HCT116 (cell line): ENCODE measurements at regions not wholly inside any gene's neighbourhood (a gene's known extent, or its start where the extent isn't known, plus 50 kb on each side); places are given as distances from the start of the nearest gene placed in this dataset.

Experiments used
- ATAC-seq: fragments of 200-7000 bp; cut with Tn5 transposase; 2 replicates; pipeline ENCODE4 v1.9.1; 2020; ENCODE audit warnings: mild to moderate bottlenecking, moderate library complexity
- BruUV-seq: library from RNA; stranded (reverse); fragments of 400-500 nt; replicated peaks from 2 replicates; lab custom pipeline; 2021; lab: Mats Ljungman, UMichigan
- CTCF ChIA-PET: fragments of 300-600 bp; sonication (Branson Sonifier 250); formaldehyde crosslinking; loops from one replicate; lab custom pipeline; 2021; ENCODE audit warnings: antibody characterized with exemption; lab: Charles Lee
- POLR2A ChIA-PET: fragments of 300-600, 350-600 bp; sonication (Branson Sonifier 250); formaldehyde crosslinking; loops from one replicate; lab custom pipeline; 2021; ENCODE audit warnings: antibody characterized with exemption; lab: Charles Lee
- RAD21 ChIA-PET, 2 experiments: fragments of 300-600 bp; sonication (Branson Sonifier 250); formaldehyde crosslinking; loops; one replicate each; lab custom pipeline; 2023; ENCODE audit warnings: low total read pairs in 2 of 2; ENCODE audit not compliant: uncharacterized antibody in 2 of 2, unreplicated experiment in 2 of 2, low non-redundant PET in 1 of 2; lab: Charles Lee
- DNase-seq: peaks from one replicate; pipeline ENCODE4 v3.0.0-alpha.2; 2010; ENCODE audit warnings: low read depth, low spot score
- H2AFZ ChIP-seq: fragments of 200-600 bp; shearing (Covaris generic), sonication (generic); 2 replicates; pipeline ENCODE4 v1.6.1; 2017; ENCODE audit warnings: low read depth, mixed run types, mixed read lengths, antibody characterized with exemption, low read length; ENCODE audit not compliant: poor library complexity, severe bottlenecking
- H3K27ac ChIP-seq: 2 replicates; pipeline ENCODE4 v1.5.1; 2012; ENCODE audit warnings: low read depth, low read length
- H3K27me3 ChIP-seq: fragments of 200-600 bp; sonication (generic); 2 replicates; pipeline ENCODE4 v1.6.1; 2016; ENCODE audit warnings: mixed run types, low read length, mixed read lengths; ENCODE audit not compliant: insufficient read depth
- H3K36me3 ChIP-seq, 2 experiments: fragments of 200-500 bp in 1 of 2; fragments of 200-600 bp in 1 of 2; sonication (Bioruptor generic) in 1 of 2; sonication (generic) in 1 of 2; 2 replicates each; pipeline versions ENCODE4 v1.5.1 to v1.6.1; 2014 to 2016; ENCODE audit warnings: low read length in 2 of 2, inconsistent platforms in 1 of 2, mixed read lengths in 1 of 2, mixed run types in 1 of 2; ENCODE audit not compliant: insufficient read depth in 2 of 2, control insufficient read depth in 1 of 2
- H3K4me1 ChIP-seq, 2 experiments: fragments of 200-600 bp in 1 of 2; sonication (generic) in 1 of 2; 2 replicates each; pipeline versions ENCODE4 v1.5.1 to v1.6.1; 2012 to 2017; ENCODE audit warnings: low read length in 2 of 2, inconsistent platforms in 1 of 2, mild to moderate bottlenecking in 1 of 2, mixed read lengths in 1 of 2, mixed run types in 1 of 2, moderate library complexity in 1 of 2; ENCODE audit not compliant: insufficient read depth in 2 of 2, control insufficient read depth in 1 of 2
- H3K4me2 ChIP-seq: fragments of 200-600 bp; sonication (generic); 2 replicates; pipeline ENCODE4 v1.6.1; 2017; ENCODE audit warnings: mixed run types, low read length, mixed read lengths
- H3K4me3 ChIP-seq, 2 experiments: fragments of 200-600 bp in 1 of 2; sonication (generic) in 1 of 2; replicated peaks in 1 of 2; 2 replicates each; pipeline ENCODE4 v1.5.1; 2011 to 2016; ENCODE audit warnings: low read length in 2 of 2, control low read depth in 1 of 2, low read depth in 1 of 2, mild to moderate bottlenecking in 1 of 2, mixed read lengths in 1 of 2, mixed run types in 1 of 2
- H3K79me2 ChIP-seq: fragments of 200-600 bp; sonication (generic); 2 replicates; pipeline ENCODE4 v1.6.1; 2017; ENCODE audit warnings: mild to moderate bottlenecking, mixed run types, low read length, moderate library complexity, mixed read lengths; ENCODE audit not compliant: insufficient read depth
- H3K9ac ChIP-seq: fragments of 200-600 bp; sonication (generic); 2 replicates; pipeline ENCODE4 v1.6.1; 2016; ENCODE audit warnings: low read length, mixed read lengths
- H3K9me2 ChIP-seq: fragments of 200-600 bp; sonication (generic), shearing (Covaris generic); 2 replicates; pipeline ENCODE4 v1.6.1; 2017; ENCODE audit warnings: mixed run types, mild to moderate bottlenecking, moderate library complexity; ENCODE audit not compliant: insufficient read depth
- H3K9me3 ChIP-seq, 2 experiments: fragments of 200-500 bp in 1 of 2; fragments of 200-600 bp in 1 of 2; sonication (Bioruptor generic) in 1 of 2; sonication (generic) in 1 of 2; 2 replicates each; pipeline ENCODE4 v1.6.1; 2014 to 2017; ENCODE audit warnings: low read length in 2 of 2, mixed read lengths in 2 of 2, inconsistent platforms in 1 of 2, low read depth in 1 of 2, mild to moderate bottlenecking in 1 of 2, mixed run types in 1 of 2, moderate library complexity in 1 of 2; ENCODE audit not compliant: control insufficient read depth in 1 of 2, insufficient read depth in 1 of 2
- H4K20me1 ChIP-seq: fragments of 200-600 bp; sonication (generic), shearing (Covaris generic); 2 replicates; pipeline ENCODE4 v1.6.1; 2017; ENCODE audit warnings: mixed run types, mild to moderate bottlenecking, moderate library complexity; ENCODE audit not compliant: insufficient read depth
- EGR1 ChIP-seq: IDR thresholded peaks from 2 replicates; pipeline ENCODE4 v1.6.1; 2012; ENCODE audit warnings: low read depth
- ELF1 ChIP-seq: IDR thresholded peaks from 2 replicates; pipeline ENCODE4 v1.6.1; 2012; ENCODE audit warnings: low read depth, borderline replicate concordance
- JUND ChIP-seq: IDR thresholded peaks from 2 replicates; pipeline ENCODE4 v1.6.1; 2012
- POLR2A ChIP-seq: IDR thresholded peaks from 2 replicates; pipeline ENCODE4 v1.7.0; 2011; ENCODE audit warnings: borderline replicate concordance; ENCODE audit not compliant: insufficient read depth, insufficient read length; ENCODE audit errors: extremely low read depth
- REST ChIP-seq: IDR thresholded peaks from 2 replicates; pipeline ENCODE4 v1.6.1; 2012; ENCODE audit warnings: low read depth
- SRF ChIP-seq: IDR thresholded peaks from 2 replicates; pipeline ENCODE4 v1.6.1; 2012; ENCODE audit warnings: low read depth
- YY1 ChIP-seq: IDR thresholded peaks from 2 replicates; pipeline ENCODE4 v1.6.1; 2011; ENCODE audit warnings: low read length, low read depth, moderate library complexity, mild to moderate bottlenecking; ENCODE audit not compliant: insufficient replicate concordance; ENCODE audit errors: extremely low read depth
- intact Hi-C: fragments of 100-400 bp; cut with micrococcal nuclease; formaldehyde crosslinking; loops from 2 replicates; pipeline ENCODE4 v1.10.0; 2022

DNA sequence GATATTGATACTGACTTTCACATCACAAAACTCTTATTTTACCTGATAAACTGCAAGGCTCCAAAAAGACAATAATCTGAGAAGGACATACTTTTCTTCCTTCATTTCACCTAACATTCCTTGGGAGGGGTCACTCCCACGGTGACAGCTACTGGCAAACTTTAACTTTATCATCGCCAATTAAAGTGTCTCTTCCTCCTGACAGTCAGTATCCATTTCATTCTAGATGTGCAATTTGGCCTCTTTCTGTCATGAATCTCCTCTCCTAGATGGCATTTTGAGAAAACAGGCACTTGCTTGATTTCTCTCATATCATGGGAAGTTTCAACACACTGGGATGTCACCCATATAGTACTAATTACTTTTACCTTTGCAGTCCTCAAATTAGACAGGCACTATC lies 413.5 kb upstream of the CCNG1 start (continued):
- no peak for TF ChIP-seq REST

DNA sequence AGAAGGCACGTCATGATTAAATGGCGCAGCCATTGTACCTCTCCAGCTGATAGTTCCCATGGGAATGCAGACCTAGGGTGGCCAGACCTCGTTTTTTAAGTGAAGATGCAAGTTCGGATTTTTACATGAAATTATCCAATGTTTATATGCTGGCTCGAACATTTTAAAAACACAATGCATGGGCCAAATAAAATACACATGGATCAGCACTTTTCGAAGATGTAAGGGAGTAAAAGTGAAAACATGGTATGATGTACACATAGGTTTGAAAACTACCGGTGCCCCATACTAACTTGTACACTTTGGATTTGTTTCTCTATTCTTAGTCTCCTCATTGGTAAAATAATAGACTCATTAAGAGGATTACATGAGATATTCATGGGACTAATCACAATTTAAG lies 412.5 kb upstream of the CCNG1 start:
- TF ChIP-seq JUND (no peak), ELF1 (no peak), SRF (no peak), POLR2A (no peak), EGR1 (no peak), YY1 (no peak)
- H3K27me3 ChIP-seq: no peaks in the 10 kb centered on the region
- intact Hi-C loops: no loop called here

More for the DNA sequence above, 412.5 kb upstream of the CCNG1 start:
- ChIA-PET POLR2A (no interaction called here), RAD21 (no interaction called here), CTCF (no interaction called here)
- Histone ChIP-seq H3K9me2 (no peaks in the 10 kb centered on the region), H3K4me2 (no peak overlapping the region), H3K4me1 (no peaks in the 10 kb centered on the region), H2AFZ (no peak overlapping the region), H3K27ac (no peak overlapping the region), H3K4me3 (no peak overlapping the region), H3K36me3 (no peaks in the 10 kb centered on the region), H4K20me1 (no peaks in the 10 kb centered on the region), H3K9ac (no peak overlapping the region), H3K9me3 (no peaks in the 10 kb centered on the region), H3K79me2 (no peaks in the 10 kb centered on the region)
- BruUV-seq: no TSS peak
- ATAC-seq (no peak), DNase-seq (no peak)
